ENCODE measurements at regions not wholly inside any gene's neighbourhood (a gene's known extent, or its start where the extent isn't known, plus 50 kb on each side); places are given as distances from the start of the nearest gene placed in this dataset.

- TF ChIP-seq RNF2 (IDR thresholded peaks at IDR 0.05; ENCODE audit: borderline replicate concordance, low read depth, low read length, missing control alignments, poor library complexity, severe bottlenecking), result no peak
- TF ChIP-seq E2F6 (IDR thresholded peaks at IDR 0.05), result no peak
- no peak for TF ChIP-seq POU5F1 (IDR thresholded peaks at IDR 0.05; ENCODE audit: low read depth, low read length)
- TF ChIP-seq SUZ12 (IDR thresholded peaks at IDR 0.05; ENCODE audit: low read length), result no peak
Observed at GRCh38 chr2:2748399-2749205, 417.5 kb upstream of the MYT1L start (continued).

Measured in H1 (cell line).